IMR-90 (cell line): ENCODE measurements at regions not wholly inside any gene's neighbourhood (a gene's known extent, or its start where the extent isn't known, plus 50 kb on each side); places are given as distances from the start of the nearest gene placed in this dataset.
"Not testable (repeated sequence)": the region's sequence is repeated elsewhere in the genome, so short reads cannot be mapped to it uniquely, and the experiment has no call there.

Source experiments
- ATAC-seq: fragments of 200-7000 bp; cut with Tn5 transposase; 2 replicates; pipeline ENCODE4 v1.9.1; 2020; ENCODE audit warnings: low read depth, mild to moderate bottlenecking, moderate library complexity
- BruUV-seq: library from RNA; stranded (reverse); fragments of 400-500 nt; replicated peaks from 2 replicates; lab custom pipeline; 2021; lab: Mats Ljungman, UMichigan
- CTCF ChIA-PET: fragments of 300-600 bp; formaldehyde crosslinking; extraction: SDS; loops from one replicate; lab custom pipeline; 2021; ENCODE audit warnings: antibody characterized with exemption; lab: Yijun Ruan, JAX
- POLR2A ChIA-PET: fragments of 300-600 bp; sonication (Branson Sonifier 250); formaldehyde crosslinking; loops from one replicate; lab custom pipeline; 2022; ENCODE audit warnings: antibody characterized with exemption; ENCODE audit not compliant: unreplicated experiment; lab: Charles Lee
- DNase-seq: peaks from one replicate; pipeline ENCODE4 v3.0.0; 2013
- H2AFZ ChIP-seq: replicated peaks from 2 replicates; pipeline ENCODE3; 2013; ENCODE audit warnings: low read length, mild to moderate bottlenecking; ENCODE audit not compliant: poor library complexity
- H2AK5ac ChIP-seq: 2 replicates; pipeline ENCODE4 v1.6.1; 2013; ENCODE audit warnings: low read depth, low read length, inconsistent platforms
- H2AK9ac ChIP-seq: replicated peaks from 2 replicates; pipeline ENCODE3; 2013; ENCODE audit warnings: mild to moderate bottlenecking, low read depth, low read length, moderate library complexity; ENCODE audit not compliant: poor library complexity
- H2BK120ac ChIP-seq: 2 replicates; pipeline ENCODE4 v1.6.1; 2013; ENCODE audit warnings: low read depth, low read length, inconsistent platforms
- H2BK15ac ChIP-seq: 3 replicates; pipeline ENCODE4 v1.6.1; 2013; ENCODE audit warnings: low read depth, low read length, inconsistent platforms
- H2BK20ac ChIP-seq: 2 replicates; pipeline ENCODE4 v1.6.1; 2013; ENCODE audit warnings: low read depth, mild to moderate bottlenecking, inconsistent platforms, low read length, moderate library complexity
- H2BK5ac ChIP-seq: 2 replicates; pipeline ENCODE4 v1.6.1; 2013; ENCODE audit warnings: mild to moderate bottlenecking, low read depth, low read length, inconsistent platforms; ENCODE audit not compliant: poor library complexity, severe bottlenecking
- H3K14ac ChIP-seq: replicated peaks from 2 replicates; pipeline ENCODE4 v1.6.1; 2013; ENCODE audit warnings: low read depth, low read length, inconsistent platforms
- H3K18ac ChIP-seq: 2 replicates; pipeline ENCODE4 v1.6.1; 2013; ENCODE audit warnings: low read depth, low read length, control low read depth
- H3K23ac ChIP-seq: 2 replicates; pipeline ENCODE4 v1.6.1; 2013; ENCODE audit warnings: low read depth, low read length, inconsistent platforms
- H3K27ac ChIP-seq: 2 replicates; pipeline ENCODE4 v1.5.1; 2013; ENCODE audit warnings: mild to moderate bottlenecking, control low read depth, low read length; ENCODE audit not compliant: insufficient read depth
- H3K27me3 ChIP-seq: 2 replicates; pipeline ENCODE4 v1.6.1; 2013; ENCODE audit warnings: low read length; ENCODE audit not compliant: control insufficient read depth, insufficient read depth
- H3K36me3 ChIP-seq: 2 replicates; pipeline ENCODE4 v1.6.1; 2013; ENCODE audit warnings: low read length, mixed read lengths; ENCODE audit not compliant: control insufficient read depth, insufficient read depth
- H3K4ac ChIP-seq: 2 replicates; pipeline ENCODE4 v1.6.1; 2013; ENCODE audit warnings: low read depth, low read length, inconsistent platforms
- H3K4me1 ChIP-seq: 2 replicates; pipeline ENCODE4 v1.6.1; 2013; ENCODE audit warnings: low read length, mixed read lengths; ENCODE audit not compliant: control insufficient read depth, insufficient read depth
- H3K4me2 ChIP-seq: 2 replicates; pipeline ENCODE4 v1.6.1; 2013; ENCODE audit warnings: low read depth, mild to moderate bottlenecking, control low read depth, low read length, moderate library complexity
- H3K4me3 ChIP-seq: 2 replicates; pipeline ENCODE4 v1.5.1; 2013; ENCODE audit warnings: low read depth, mild to moderate bottlenecking, control low read depth, low read length, moderate library complexity; ENCODE audit not compliant: insufficient read depth
- H3K56ac ChIP-seq: 2 replicates; pipeline ENCODE4 v1.6.1; 2013; ENCODE audit warnings: low read length, inconsistent platforms; ENCODE audit not compliant: insufficient read depth; ENCODE audit errors: extremely low read depth
- H3K79me1 ChIP-seq, 2 experiments: 2 replicates each; pipeline ENCODE4 v1.6.1; 2013; ENCODE audit warnings: low read length in 2 of 2, inconsistent platforms in 1 of 2, low read depth in 1 of 2
- H3K9ac ChIP-seq: 2 replicates; pipeline ENCODE4 v1.6.1; 2013; ENCODE audit warnings: low read depth, low read length, control low read depth
- H3K9me1 ChIP-seq: 2 replicates; pipeline ENCODE4 v1.6.1; 2013; ENCODE audit warnings: low read length, inconsistent platforms; ENCODE audit not compliant: insufficient read depth
- H3K9me3 ChIP-seq: 2 replicates; pipeline ENCODE4 v1.6.1; 2013; ENCODE audit warnings: low read length; ENCODE audit not compliant: control insufficient read depth, insufficient read depth
- H4K20me1 ChIP-seq: 2 replicates; pipeline ENCODE4 v1.6.1; 2013; ENCODE audit warnings: low read length, inconsistent platforms; ENCODE audit not compliant: insufficient read depth
- H4K5ac ChIP-seq: 2 replicates; pipeline ENCODE4 v1.6.1; 2013; ENCODE audit warnings: mild to moderate bottlenecking, low read depth, low read length, control low read depth
- H4K8ac ChIP-seq, 2 experiments: 2 replicates each; pipeline ENCODE4 v1.6.1; 2013; ENCODE audit warnings: low read depth in 2 of 2, low read length in 2 of 2, control low read depth in 1 of 2, inconsistent platforms in 1 of 2
- H4K91ac ChIP-seq: 2 replicates; pipeline ENCODE4 v1.6.1; 2013; ENCODE audit warnings: low read depth, low read length, inconsistent platforms; ENCODE audit not compliant: insufficient read depth
- WGBS, 2 experiments: methylation state at CpG; one replicate each; pipeline versions ENCODE4 v1.1.5 to v1.1.7; 2013; ENCODE audit warnings: missing lambda C conversion rate in 2 of 2; ENCODE audit not compliant: insufficient read length in 1 of 2; ENCODE audit errors: extremely low coverage in 2 of 2; 5-methylcytosine and 5-hydroxymethylcytosine counted together
- dilution Hi-C: fragments of 300-500 bp; cut with HindIII; formaldehyde crosslinking; loops from one replicate; pipeline ENCODE4 v1.14.3; 2018; ENCODE audit warnings: low sequenced_read_pairs; ENCODE audit not compliant: unreplicated experiment
- in situ Hi-C: fragments of 300-500 bp; cut with MboI; formaldehyde crosslinking; loops from 3 replicates; pipeline ENCODE4 v1.14.3; 2019; ENCODE audit warnings: low sequenced_read_pairs, inconsistent platforms, mixed read lengths
- intact Hi-C: fragments of 100-400 bp; cut with micrococcal nuclease; formaldehyde crosslinking; loops from 2 replicates; pipeline ENCODE4 v1.10.0; 2022

DNA sequence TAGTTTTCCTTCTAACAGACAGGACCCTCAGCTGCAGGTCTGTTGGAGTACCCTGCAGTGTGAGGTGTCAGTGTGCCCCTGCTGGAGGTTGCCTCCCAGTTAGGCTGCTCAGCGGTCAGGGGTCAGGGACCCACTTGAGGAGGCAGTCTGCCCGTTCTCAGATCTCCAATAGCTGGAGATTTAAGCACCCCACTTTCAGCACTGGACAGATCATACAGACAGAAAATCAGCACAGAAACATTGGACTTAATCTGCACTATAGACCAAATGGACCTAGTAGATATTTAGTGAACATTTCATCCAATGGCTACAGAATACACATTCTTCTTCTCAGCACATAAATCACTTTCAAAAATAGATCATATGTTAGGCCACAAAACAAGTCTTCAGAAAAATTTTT, 137.8 kb upstream of the MDFIC2 start:
- in situ Hi-C loops, ATAC-seq, H2AK9ac ChIP-seq, POLR2A ChIA-PET, H3K56ac ChIP-seq, H2BK5ac ChIP-seq, H2BK15ac ChIP-seq, H3K4ac ChIP-seq, BruUV-seq, intact Hi-C loops, H3K79me1 ChIP-seq, H2BK120ac ChIP-seq, H3K27me3 ChIP-seq, DNase-seq, H3K9me3 ChIP-seq, H2BK20ac ChIP-seq, H3K4me1 ChIP-seq, H3K23ac ChIP-seq, H4K8ac ChIP-seq, H3K4me3 ChIP-seq, H2AFZ ChIP-seq, H3K14ac ChIP-seq, H3K18ac ChIP-seq, H4K91ac ChIP-seq, H3K9ac ChIP-seq, H3K9me1 ChIP-seq, H3K27ac ChIP-seq, H3K4me2 ChIP-seq, H4K20me1 ChIP-seq, dilution Hi-C loops, H2AK5ac ChIP-seq, H3K36me3 ChIP-seq, CTCF ChIA-PET, H4K5ac ChIP-seq: not testable (repeated sequence)
- WGBS, 2 experiments, result no CpG with 5 or more reads among the region's 2 CpGs

DNA sequence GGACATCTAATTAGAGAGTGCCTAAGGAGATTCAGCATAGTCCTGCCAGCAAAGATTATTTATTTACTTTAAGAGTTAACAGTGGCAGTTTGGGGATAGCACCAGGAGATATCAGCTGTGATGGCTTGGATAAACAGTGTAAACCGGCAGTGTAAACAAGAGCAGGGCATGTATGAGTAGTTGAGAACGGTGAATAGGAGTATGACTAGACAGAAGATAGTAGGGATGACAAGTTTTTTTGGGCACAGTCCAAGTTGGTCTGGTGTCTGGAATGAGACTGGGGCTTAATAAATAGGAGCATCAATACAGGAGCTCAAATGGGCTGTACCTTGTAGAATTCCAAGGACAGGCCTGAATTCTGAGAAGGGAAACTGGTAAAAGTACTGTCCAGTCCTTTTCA, 123.0 kb upstream of the MDFIC2 start:
- H3K4ac ChIP-seq, DNase-seq, H3K4me1 ChIP-seq, H3K27me3 ChIP-seq, H2BK120ac ChIP-seq, H4K5ac ChIP-seq, H2BK5ac ChIP-seq, H2BK20ac ChIP-seq, H3K9me1 ChIP-seq, H3K79me1 ChIP-seq, in situ Hi-C loops, H3K36me3 ChIP-seq, H3K56ac ChIP-seq, H3K23ac ChIP-seq, H2AFZ ChIP-seq, H3K27ac ChIP-seq, H2AK5ac ChIP-seq, ATAC-seq, H4K91ac ChIP-seq, BruUV-seq, H3K18ac ChIP-seq, H4K20me1 ChIP-seq, CTCF ChIA-PET, POLR2A ChIA-PET, H4K8ac ChIP-seq, H2BK15ac ChIP-seq, H3K4me2 ChIP-seq, H3K9ac ChIP-seq, H3K4me3 ChIP-seq, dilution Hi-C loops, H2AK9ac ChIP-seq, H3K14ac ChIP-seq, H3K9me3 ChIP-seq, intact Hi-C loops: not testable (repeated sequence)
- WGBS, 2 experiments, result 0% methylated on average over 1 of the region's 2 CpGs; no CpG with 5 or more reads in 1 of the 2 experiments
